ENCODE measurements at regions not wholly inside any gene's neighbourhood (a gene's known extent, or its start where the extent isn't known, plus 50 kb on each side); places are given as distances from the start of the nearest gene placed in this dataset.

DNA sequence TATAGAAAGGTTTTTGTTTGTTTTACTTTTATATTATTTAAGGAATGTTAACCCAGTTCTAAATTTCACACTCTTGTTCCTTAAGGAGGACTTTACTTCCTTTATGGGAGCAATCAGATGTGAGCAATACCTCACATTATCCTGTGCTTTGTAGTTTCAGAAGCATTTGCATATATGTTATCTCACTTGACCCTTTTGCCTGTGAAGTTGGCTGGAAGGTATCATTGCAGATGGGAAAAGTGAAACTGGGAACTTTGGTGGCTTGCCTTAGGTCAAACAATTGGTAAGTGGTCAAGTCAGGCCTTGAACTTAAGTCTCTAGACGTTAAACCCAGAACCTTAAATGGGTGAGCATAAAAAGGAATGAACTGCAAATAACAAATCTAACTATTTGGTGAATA is 90.6 kb downstream of the AREG start:
- no peak for DNase-seq (ENCODE audit: low read depth, low spot score)
- in situ Hi-C loops (cut with HindIII; ENCODE audit: low sequenced_read_pairs), result no loop called here
- TF ChIP-seq, protein P1, sequence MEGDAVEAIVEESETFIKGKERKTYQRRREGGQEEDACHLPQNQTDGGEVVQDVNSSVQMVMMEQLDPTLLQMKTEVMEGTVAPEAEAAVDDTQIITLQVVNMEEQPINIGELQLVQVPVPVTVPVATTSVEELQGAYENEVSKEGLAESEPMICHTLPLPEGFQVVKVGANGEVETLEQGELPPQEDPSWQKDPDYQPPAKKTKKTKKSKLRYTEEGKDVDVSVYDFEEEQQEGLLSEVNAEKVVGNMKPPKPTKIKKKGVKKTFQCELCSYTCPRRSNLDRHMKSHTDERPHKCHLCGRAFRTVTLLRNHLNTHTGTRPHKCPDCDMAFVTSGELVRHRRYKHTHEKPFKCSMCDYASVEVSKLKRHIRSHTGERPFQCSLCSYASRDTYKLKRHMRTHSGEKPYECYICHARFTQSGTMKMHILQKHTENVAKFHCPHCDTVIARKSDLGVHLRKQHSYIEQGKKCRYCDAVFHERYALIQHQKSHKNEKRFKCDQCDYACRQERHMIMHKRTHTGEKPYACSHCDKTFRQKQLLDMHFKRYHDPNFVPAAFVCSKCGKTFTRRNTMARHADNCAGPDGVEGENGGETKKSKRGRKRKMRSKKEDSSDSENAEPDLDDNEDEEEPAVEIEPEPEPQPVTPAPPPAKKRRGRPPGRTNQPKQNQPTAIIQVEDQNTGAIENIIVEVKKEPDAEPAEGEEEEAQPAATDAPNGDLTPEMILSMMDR (IDR thresholded peaks at IDR 0.05; ENCODE audit: low read depth, low read length), result no peak
- H3K4me3 ChIP-seq (ENCODE audit: low read depth, low read length), result no peak overlapping the region

DNA sequence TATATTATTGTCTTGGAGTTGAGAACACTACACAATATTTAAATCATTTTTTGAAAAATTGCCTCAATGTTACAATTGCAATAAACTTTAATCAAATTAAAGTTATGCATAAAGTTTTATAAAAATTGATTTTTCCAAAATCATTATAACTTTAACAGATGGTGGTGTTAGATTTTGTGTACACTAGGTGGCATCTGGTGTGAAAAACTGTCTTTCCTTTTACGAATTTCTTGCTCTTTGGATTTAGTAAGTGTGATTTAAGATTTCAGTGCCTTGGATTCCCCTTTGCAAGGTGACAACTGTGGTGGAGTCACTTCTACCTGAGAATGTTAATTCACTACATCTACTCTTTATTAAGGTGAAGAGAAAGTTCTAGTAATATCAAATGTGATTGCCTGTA is 91.6 kb downstream of the AREG start:
- in situ Hi-C loops (cut with HindIII; ENCODE audit: low sequenced_read_pairs), result no loop called here
- H3K4me3 ChIP-seq (ENCODE audit: low read depth, low read length), result no peak overlapping the region
- DNase-seq (ENCODE audit: low read depth, low spot score), result peak; percentile 38

DNA sequence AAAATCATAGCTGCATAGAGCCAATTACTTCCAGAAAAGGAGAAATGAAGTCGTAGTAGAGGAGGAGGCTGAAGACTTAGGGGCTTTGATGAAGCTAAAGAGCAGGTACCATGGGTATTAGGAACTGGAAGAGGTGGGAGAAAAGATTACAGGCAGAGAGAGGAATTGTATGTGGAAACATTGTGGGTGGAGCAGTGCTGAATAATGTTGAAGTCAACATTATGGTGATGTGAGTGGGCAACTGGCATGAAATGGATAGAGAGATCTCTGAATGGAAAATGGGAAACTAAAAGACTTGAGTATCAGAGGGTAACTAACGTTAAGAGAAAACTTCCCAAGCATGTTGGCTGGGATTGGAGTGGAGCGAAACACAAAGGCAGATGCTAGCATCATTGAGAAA is 92.5 kb downstream of the AREG start:
- no peak for DNase-seq (ENCODE audit: low read depth, low spot score)

More for the DNA sequence above, 91.6 kb downstream of the AREG start:
- TF ChIP-seq, protein P1 (IDR thresholded peaks at IDR 0.05; ENCODE audit: low read depth, low read length), result peak; percentile 32

DNA sequence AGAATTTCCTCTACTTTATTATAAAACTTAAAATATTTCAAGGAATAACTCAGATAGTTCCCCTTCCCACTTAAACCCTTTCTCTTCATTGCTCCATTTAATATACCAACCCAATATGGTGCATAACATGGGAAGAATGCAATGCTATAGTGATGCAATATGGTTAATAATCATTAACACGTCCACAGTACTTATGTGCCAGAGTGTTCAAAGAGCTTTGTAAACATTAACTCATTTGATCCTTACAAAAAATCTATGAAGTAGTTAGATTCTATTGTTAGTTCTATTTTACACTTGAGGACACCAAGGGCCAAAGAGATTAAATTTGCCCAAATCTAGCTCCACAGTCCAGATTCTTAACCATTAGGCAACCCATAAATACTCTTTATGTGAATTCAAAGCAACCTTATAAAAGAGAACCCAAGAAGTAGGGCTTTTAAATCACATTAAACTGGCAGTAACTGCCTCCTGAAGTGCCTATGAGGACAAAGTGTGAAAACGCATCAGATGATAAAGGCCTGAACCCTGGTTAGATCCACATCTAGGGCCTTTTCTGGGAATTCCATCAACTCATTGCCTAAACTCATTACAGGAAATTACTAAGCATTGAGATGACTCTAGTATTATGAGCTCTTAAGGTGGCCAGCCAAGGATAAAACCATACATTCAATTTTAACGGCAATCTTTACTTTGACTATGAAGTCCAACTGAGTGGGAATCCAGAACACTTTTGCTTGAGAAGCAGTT is 94.3 kb downstream of the AREG start:
- peak; percentile 50 for DNase-seq (ENCODE audit: low read depth, low spot score)
- in situ Hi-C loops (cut with HindIII; ENCODE audit: low sequenced_read_pairs), result no loop called here
- no peak overlapping the region for H3K4me3 ChIP-seq (ENCODE audit: low read depth, low read length)
- TF ChIP-seq, protein P1 (IDR thresholded peaks at IDR 0.05; ENCODE audit: low read depth, low read length), result no peak

More for the DNA sequence above, 92.5 kb downstream of the AREG start:
- in situ Hi-C loops (cut with HindIII; ENCODE audit: low sequenced_read_pairs), result no loop called here
- no peak overlapping the region for H3K4me3 ChIP-seq (ENCODE audit: low read depth, low read length)
- TF ChIP-seq, protein P1 (IDR thresholded peaks at IDR 0.05; ENCODE audit: low read depth, low read length), result no peak

DNA sequence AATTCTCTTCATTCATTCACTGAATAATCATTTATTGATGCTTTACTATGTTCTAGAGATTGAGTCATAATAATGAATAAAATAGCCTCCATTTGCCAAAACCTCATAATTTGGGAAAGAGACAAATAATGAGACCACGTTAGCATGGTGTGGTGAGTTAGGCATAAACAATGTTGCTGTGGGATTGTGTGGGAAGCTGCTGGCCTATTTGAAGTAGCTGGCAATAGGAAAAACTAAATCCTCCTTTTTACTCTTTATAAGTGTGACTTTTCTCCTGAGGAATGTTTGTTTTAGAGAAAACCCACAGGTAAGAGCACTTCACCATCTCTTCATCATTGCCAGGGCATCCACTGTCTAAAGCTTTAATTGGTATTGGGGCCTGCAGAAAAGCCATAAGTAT is 95.3 kb downstream of the AREG start:
- TF ChIP-seq, protein P1 (IDR thresholded peaks at IDR 0.05; ENCODE audit: low read depth, low read length), result no peak
- no peak overlapping the region for H3K4me3 ChIP-seq (ENCODE audit: low read depth, low read length)
- in situ Hi-C loops (cut with HindIII; ENCODE audit: low sequenced_read_pairs), result no loop called here
- DNase-seq (ENCODE audit: low read depth, low spot score), result peak; percentile 66

DNA sequence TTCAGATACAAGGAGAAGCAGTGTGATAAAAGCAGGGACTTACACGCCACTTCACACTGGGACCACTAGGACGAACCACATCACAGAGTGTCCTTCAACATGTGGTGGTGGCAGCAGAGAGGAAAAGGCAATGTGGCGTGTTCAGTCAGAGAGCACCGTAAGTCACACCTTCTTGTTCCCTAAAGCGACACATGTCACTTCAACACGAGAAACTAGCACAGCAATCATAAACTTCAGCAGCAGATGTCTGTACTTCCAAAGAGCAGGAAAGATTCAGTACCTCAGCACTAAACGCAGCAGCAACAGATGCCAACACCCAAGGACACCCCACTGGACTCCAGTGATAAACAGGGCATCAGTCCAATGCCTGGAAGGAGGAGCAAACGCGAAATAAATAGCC is 96.7 kb downstream of the AREG start:
- DNase-seq (ENCODE audit: low read depth, low spot score), result no peak
- TF ChIP-seq, protein P1 (IDR thresholded peaks at IDR 0.05; ENCODE audit: low read depth, low read length), result no peak
- H3K4me3 ChIP-seq (ENCODE audit: low read depth, low read length), result no peak overlapping the region
- in situ Hi-C loops (cut with HindIII; ENCODE audit: low sequenced_read_pairs), result no loop called here

Measured in astrocyte of the spinal cord (primary cell).